ENCODE measurements at regions not wholly inside any gene's neighbourhood (a gene's known extent, or its start where the extent isn't known, plus 50 kb on each side); places are given as distances from the start of the nearest gene placed in this dataset.

- no peak for TF ChIP-seq CTCF (IDR thresholded peaks at IDR 0.05; ENCODE audit: insufficient read depth, low read length)
- TF ChIP-seq GABPA (IDR thresholded peaks at IDR 0.05; ENCODE audit: low read depth): no peak
- no peak for TF ChIP-seq POLR2AphosphoS5 (IDR thresholded peaks at IDR 0.05; ENCODE audit: low read depth)
- TF ChIP-seq SPI1 (IDR thresholded peaks at IDR 0.05; ENCODE audit: borderline replicate concordance, low read depth): no peak
- TF ChIP-seq REST (IDR thresholded peaks at IDR 0.05; ENCODE audit: insufficient replicate concordance, low read depth): no peak
- DNase-seq (ENCODE audit: low read depth in 1 of 2, low spot score in 1 of 2): no peak
- H3K27ac ChIP-seq (replicated peaks): no peak overlapping the region
- no peaks in the 10 kb centered on the region for H3K27me3 ChIP-seq (ENCODE audit: insufficient read depth, poor library complexity, severe bottlenecking)
- H3K4me3 ChIP-seq (replicated peaks; ENCODE audit: insufficient read depth, low read length): no peak overlapping the region
Measured at GRCh38 chr11:91406009-91406408, 818.6 kb upstream of the FAT3 start.

GRCh38 chr11:91404344-91404743, 820.3 kb upstream of the FAT3 start:
- H3K27ac ChIP-seq (replicated peaks): no peak overlapping the region
- H3K27me3 ChIP-seq (ENCODE audit: insufficient read depth, poor library complexity, severe bottlenecking): no peaks in the 10 kb centered on the region
- DNase-seq (ENCODE audit: low read depth in 1 of 2, low spot score in 1 of 2): no peak
- no peak overlapping the region for H3K4me3 ChIP-seq (replicated peaks; ENCODE audit: insufficient read depth, low read length)
- TF ChIP-seq SPI1 (IDR thresholded peaks at IDR 0.05; ENCODE audit: borderline replicate concordance, low read depth) (no peak), CTCF (IDR thresholded peaks at IDR 0.05; ENCODE audit: insufficient read depth, low read length) (no peak), GABPA (IDR thresholded peaks at IDR 0.05; ENCODE audit: low read depth) (no peak), REST (IDR thresholded peaks at IDR 0.05; ENCODE audit: insufficient replicate concordance, low read depth) (no peak), POLR2AphosphoS5 (IDR thresholded peaks at IDR 0.05; ENCODE audit: low read depth) (no peak)

- no peaks in the 10 kb centered on the region for H3K27me3 ChIP-seq (ENCODE audit: insufficient read depth, poor library complexity, severe bottlenecking)
- no peak overlapping the region for H3K4me3 ChIP-seq (replicated peaks; ENCODE audit: insufficient read depth, low read length)
- TF ChIP-seq GABPA (IDR thresholded peaks at IDR 0.05; ENCODE audit: low read depth) (no peak), POLR2AphosphoS5 (IDR thresholded peaks at IDR 0.05; ENCODE audit: low read depth) (no peak), SPI1 (IDR thresholded peaks at IDR 0.05; ENCODE audit: borderline replicate concordance, low read depth) (no peak)
- no peak for DNase-seq (ENCODE audit: low read depth in 1 of 2, low spot score in 1 of 2)
- H3K27ac ChIP-seq (replicated peaks): no peak overlapping the region
Measured at GRCh38 chr11:91397134-91397468, 827.5 kb upstream of the FAT3 start.

GRCh38 chr11:91396236-91397133, 828.1 kb upstream of the FAT3 start:
- DNase-seq (ENCODE audit: low read depth in 1 of 2, low spot score in 1 of 2): no peak
- no peak for TF ChIP-seq CTCF (IDR thresholded peaks at IDR 0.05; ENCODE audit: insufficient read depth, low read length)
- TF ChIP-seq GABPA (IDR thresholded peaks at IDR 0.05; ENCODE audit: low read depth): no peak
- no peak for TF ChIP-seq POLR2AphosphoS5 (IDR thresholded peaks at IDR 0.05; ENCODE audit: low read depth)
- Histone ChIP-seq H3K4me3 (replicated peaks; ENCODE audit: insufficient read depth, low read length) (no peak overlapping the region), H3K27ac (replicated peaks) (no peak overlapping the region), H3K27me3 (ENCODE audit: insufficient read depth, poor library complexity, severe bottlenecking) (no peaks in the 10 kb centered on the region)
